ENCODE measurements at regions not wholly inside any gene's neighbourhood (a gene's known extent, or its start where the extent isn't known, plus 50 kb on each side); places are given as distances from the start of the nearest gene placed in this dataset.

- no peak for ATAC-seq
- ChIA-PET RAD21 (ENCODE audit: unreplicated experiment) (no interaction called here), SMC1A (ENCODE audit: uncharacterized antibody, unreplicated experiment) (no interaction called here), POLR2A (no interaction called here), CTCF (no interaction called here)
- in situ Hi-C loops (cut with MboI) (no loop called here), intact Hi-C loops (cut with micrococcal nuclease; ENCODE audit: unreplicated experiment) (no loop called here)
- no peak for DNase-seq (ENCODE audit: low read depth, low spot score)
- H3K4me1 ChIP-seq (ENCODE audit: control insufficient read depth, insufficient read depth, low read length), result no peaks in the 10 kb centered on the region
- WGBS (ENCODE audit: insufficient coverage, insufficient replicate concordance, low lambda C conversion rate, missing lambda C conversion rate), result 33% methylated on average over 3 of the region's 3 CpGs
- no peaks in the 10 kb centered on the region for H3K36me3 ChIP-seq (ENCODE audit: control insufficient read depth in 2 of 2, insufficient read depth in 2 of 2, low read length in 1 of 2)
- no peaks in the 10 kb centered on the region for H4K20me1 ChIP-seq (ENCODE audit: control insufficient read depth, insufficient read depth)
- H3K27me3 ChIP-seq (replicated peaks in 1 of 2; ENCODE audit: control insufficient read depth in 2 of 2, insufficient read depth in 2 of 2, low read length in 1 of 2), result no peaks in the 10 kb centered on the region
- TF ChIP-seq E2F4 (IDR thresholded peaks at IDR 0.05; ENCODE audit: low read depth, low read length) (no peak), RAD21 (IDR thresholded peaks at IDR 0.05; ENCODE audit: insufficient read depth, low read depth, low read length) (no peak), MTA2 (IDR thresholded peaks at IDR 0.05; ENCODE audit: low read depth) (no peak), IRF3 (IDR thresholded peaks at IDR 0.05) (no peak), DPF2 (IDR thresholded peaks at IDR 0.05) (no peak), NR2F1 (conservative IDR thresholded peaks at IDR 0.05) (no peak), CHD4 (IDR thresholded peaks at IDR 0.05) (no peak), PKNOX1 (IDR thresholded peaks at IDR 0.05) (no peak), IRF4 (IDR thresholded peaks at IDR 0.05; ENCODE audit: low read depth, low read length) (no peak), ZBTB40 (IDR thresholded peaks at IDR 0.05; ENCODE audit: borderline replicate concordance) (no peak), YY1 (IDR thresholded peaks at IDR 0.05; ENCODE audit: low read depth, low read length) (no peak), SUPT20H (IDR thresholded peaks at IDR 0.05; ENCODE audit: borderline replicate concordance, control insufficient read depth, low read depth, low read length) (no peak), EGR1 (IDR thresholded peaks at IDR 0.05; ENCODE audit: borderline replicate concordance in 1 of 2, low read depth in 2 of 2, low read length in 2 of 2) (no peak), PAX5 (IDR thresholded peaks at IDR 0.05; ENCODE audit: borderline replicate concordance, low read depth, low read length) (no peak), ZBTB33 (IDR thresholded peaks at IDR 0.05) (no peak)
- H2AFZ ChIP-seq (ENCODE audit: control insufficient read depth, low read depth, low read length), result no peak overlapping the region
- no peak for FAIRE-seq
- no peak overlapping the region for H3K9ac ChIP-seq (ENCODE audit: control insufficient read depth, insufficient read depth, low read length)
- H3K27ac ChIP-seq (ENCODE audit: control insufficient read depth, insufficient read depth), result no peak overlapping the region
- H3K9me3 ChIP-seq (replicated peaks; ENCODE audit: control insufficient read depth, insufficient read depth, low read length), result no peaks in the 10 kb centered on the region
- BruUV-seq (replicated peaks), result no TSS peak
- H3K4me2 ChIP-seq (ENCODE audit: control insufficient read depth, insufficient read depth), result no peak overlapping the region
- no peak overlapping the region for H3K4me3 ChIP-seq
- H3K79me2 ChIP-seq (ENCODE audit: control insufficient read depth, insufficient read depth, low read length), result no peaks in the 10 kb centered on the region
Measured at GRCh38 chr2:18346874-18347273, 213.6 kb downstream of the RDH14 start.
